HG03439 (cell line): ENCODE measurements at regions not wholly inside any gene's neighbourhood (a gene's known extent, or its start where the extent isn't known, plus 50 kb on each side); places are given as distances from the start of the nearest gene placed in this dataset.

Source experiments
- ATAC-seq: cut with Tn5 transposase; IDR thresholded peaks from one replicate; pipeline ENCODE4 v1.9.1; 2021; ENCODE audit warnings: mild to moderate bottlenecking, moderate library complexity; ENCODE audit not compliant: unreplicated experiment

DNA sequence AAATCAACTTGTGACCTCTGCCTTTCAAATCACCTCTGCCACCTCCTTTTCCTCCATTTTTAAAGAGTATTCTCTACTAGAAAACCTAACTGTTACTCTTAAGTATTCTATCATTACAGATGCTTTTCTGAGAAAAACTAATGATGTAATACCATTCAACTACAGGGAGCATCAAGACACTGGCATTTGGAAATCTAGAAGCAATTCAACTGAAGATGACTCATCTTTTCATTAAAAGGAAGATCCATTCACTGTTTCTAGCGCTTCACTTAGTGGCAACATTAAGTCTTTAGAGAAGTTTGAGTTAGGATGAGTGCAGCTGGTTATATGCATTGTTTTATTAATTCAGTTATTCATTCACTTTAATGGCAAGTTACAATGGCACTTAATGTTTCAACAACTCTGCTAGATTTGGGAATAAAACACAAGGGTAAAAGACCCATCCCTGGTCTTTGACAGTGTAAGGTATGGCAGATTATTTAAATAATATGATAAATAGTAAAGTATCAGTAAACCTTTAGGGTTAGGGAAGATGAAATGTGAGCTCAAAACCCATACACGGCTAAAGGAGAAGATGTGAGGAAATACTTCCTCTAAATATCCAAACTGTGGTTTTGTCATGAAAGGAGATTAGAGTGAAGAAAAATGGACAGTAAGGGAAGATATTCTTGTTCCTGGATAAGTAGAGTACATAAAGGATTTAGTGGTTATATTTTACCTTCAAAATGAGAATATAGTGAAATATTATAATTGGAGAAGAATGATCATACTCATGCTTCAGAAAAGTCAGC is 61.7 kb downstream of the KCNJ2 start:
- ATAC-seq: no peak

GRCh38 chr17:70232466-70232865 is 63.1 kb downstream of the KCNJ2 start:
- no peak for ATAC-seq

DNA sequence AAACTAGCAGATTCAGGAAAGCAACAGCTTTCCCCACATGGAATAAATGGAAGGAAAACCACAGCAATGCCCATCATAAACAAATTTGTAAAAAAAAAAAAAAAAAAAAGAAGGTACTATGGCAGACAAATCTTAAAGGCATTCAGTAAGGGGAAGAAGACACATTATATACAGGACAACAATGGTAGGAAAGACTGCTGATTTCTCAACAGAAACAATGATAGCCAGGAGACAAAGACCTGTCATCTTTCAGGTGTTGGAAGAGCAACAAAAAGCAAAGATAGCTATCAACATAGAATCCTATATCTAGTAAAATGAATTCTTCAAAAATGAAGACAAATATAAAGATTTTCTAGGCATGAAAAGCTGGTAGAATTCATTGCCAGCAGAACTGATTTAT is 65.9 kb downstream of the KCNJ2 start:
- ATAC-seq: no peak

DNA sequence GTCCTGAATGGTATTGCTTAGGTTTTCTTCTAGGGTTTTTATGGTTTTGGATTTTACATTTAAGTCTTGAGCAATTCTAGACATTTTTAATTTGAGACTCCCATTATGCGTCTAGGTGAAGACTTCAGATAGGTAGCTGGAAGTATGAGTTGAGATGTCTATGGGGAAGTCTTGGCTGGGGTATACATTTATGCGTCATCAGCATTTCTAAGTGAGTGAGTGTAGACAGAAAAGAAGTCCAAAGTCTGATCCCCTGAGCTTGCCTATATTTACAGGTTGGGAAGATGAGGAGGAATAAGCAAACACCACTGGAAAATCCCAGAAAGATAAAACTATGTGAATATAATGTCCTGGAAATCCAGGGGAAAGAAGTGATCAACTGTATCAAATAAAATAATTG is 68.9 kb downstream of the KCNJ2 start:
- ATAC-seq: no peak

DNA sequence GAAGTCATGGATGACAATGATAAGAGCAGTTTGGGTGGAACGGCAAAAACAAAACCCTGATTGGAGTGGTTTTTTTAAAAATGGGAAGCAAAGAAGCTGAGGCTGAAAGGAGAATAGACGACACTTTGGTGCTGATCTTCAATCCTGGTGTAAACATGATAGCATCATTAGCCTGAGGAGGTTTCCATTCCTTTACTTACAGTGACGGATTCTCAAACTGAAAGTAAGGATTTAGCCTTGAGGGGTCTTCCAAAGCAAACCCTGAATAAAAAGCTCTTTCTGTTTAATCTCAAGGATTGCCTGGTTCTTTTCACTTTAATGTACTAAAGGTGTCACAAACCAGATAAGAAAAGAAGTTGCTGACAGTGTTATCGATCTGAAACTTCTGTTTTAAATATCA is 69.3 kb downstream of the KCNJ2 start:
- no peak for ATAC-seq

DNA sequence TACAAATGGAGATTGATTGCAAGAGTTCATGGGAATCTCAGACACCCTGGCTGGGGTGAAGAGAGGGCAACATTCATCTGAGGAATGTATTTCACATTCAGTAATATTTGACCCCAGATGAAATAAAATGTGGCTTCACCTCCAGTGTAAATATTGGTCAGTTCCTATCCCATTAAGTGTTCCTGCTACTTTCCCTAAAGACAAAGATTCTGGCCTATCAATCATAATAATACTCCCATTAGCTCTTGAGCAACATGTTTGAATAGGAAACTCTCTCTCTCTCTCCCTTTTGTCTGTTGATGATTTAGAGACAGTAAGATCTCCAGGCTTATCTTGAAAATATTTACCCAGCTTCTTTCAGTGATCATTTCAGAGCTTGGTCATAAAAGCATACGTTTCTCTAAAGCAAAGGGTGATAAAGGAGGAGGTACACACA is 70.1 kb downstream of the KCNJ2 start:
- no peak for ATAC-seq

GRCh38 chr17:70241071-70241470 is 71.7 kb downstream of the KCNJ2 start:
- ATAC-seq: no peak

DNA sequence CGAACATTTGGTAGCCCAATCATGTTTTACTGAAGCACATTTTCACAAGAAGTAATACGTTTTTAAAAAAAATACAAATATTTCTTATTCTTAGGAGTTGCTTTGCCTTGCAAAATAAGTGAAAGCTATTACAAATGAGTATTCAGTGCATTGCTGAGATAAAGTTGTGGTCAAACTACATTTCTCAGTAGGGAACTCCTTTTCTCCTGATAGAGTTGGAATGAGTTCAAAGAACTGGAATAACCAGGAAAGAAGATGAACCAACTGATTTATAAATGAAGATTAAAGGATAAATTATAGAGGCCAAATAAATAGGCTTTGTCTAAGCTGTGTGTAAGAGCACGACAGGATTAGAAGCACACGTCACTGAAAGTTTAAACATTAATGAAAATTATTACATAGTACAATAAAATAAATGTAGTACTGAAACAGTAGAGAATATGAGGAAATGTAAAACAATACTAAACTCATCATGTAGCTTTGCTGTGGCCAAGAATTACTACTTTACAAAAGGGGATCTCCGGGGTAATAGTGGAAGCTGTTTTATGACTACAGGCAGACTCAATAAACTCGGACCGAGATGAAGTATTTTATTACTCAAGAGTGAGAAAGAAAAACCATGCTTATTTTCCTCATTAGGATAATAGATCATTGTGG is 73.6 kb downstream of the KCNJ2 start:
- ATAC-seq: no peak

GRCh38 chr17:70251706-70252105 is 82.4 kb downstream of the KCNJ2 start:
- no peak for ATAC-seq

- ATAC-seq: no peak
Measured at GRCh38 chr17:70254735-70255460, 85.6 kb downstream of the KCNJ2 start.

DNA sequence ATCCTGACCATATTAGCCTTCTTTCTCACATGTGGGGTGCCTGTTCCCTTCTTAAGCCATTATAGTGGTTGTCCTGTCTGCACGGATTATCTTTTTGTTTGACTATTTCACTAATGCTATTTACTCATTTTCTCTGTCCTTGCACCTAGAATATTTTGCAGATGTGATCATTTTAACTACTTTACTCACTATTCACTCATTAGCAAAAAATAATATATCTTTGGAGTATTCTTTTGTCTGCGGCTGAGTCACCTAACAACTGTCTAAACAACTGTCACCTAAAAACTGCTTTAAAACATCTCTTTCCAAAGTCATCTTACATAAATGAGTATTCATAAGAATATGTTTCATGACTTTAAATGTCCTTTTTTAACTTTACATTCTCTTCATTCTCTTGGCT is 87.4 kb downstream of the KCNJ2 start:
- no peak for ATAC-seq

DNA sequence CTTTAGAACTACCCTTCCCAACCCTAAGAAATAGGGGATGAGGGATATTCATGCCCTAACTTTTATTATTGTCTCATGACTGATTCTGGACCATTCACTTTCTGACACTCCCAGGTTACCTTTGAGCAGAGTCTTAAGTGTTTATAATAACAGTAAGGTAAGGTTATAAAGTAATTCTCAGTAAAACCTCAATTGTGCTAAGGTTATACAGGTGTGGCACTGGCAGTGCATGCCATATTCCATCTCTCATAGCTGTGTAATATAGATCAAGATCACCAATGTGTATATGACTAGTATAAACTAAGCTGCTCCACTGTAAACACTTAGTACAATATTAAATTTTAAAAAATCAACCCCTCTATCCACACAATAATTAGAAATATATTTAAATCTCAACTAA is 89.1 kb downstream of the KCNJ2 start:
- ATAC-seq: no peak

DNA sequence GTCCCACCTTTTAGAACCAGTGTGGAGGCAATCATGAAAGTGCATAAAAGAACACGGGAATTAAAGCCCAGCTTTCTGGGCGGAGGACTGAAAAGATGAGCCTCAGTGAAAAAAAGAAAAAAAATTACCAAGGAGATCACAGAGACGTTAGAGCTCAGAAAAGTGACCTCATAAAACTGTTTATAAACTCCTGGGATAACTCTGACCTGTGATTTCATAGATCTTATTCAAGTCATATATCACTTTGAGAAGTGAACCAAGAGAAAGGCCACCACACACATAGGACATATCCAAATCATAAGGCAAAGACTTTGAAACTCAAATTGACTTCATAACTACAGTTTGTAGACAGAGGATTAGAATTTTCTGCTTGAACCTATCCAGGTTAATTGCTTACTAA is 90.1 kb downstream of the KCNJ2 start:
- no peak for ATAC-seq

DNA sequence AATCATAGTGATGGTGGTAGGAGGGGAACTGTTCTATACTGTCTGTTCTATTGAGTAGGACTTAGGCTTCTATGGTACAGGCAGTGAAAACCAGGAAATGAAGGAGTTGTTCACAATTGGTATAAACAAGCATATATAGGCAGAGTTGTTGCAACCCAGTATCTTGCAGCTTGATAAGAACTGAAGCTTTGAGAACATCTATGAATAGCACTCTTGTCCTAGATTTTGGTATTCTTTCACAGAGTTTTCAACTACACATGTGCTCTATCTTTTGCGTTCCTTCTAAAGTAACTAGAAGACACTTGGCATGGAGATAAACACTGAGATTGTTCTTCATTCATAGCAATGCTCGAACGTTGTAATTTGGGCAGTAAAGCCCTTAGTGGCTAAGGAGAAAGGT is 91.8 kb downstream of the KCNJ2 start:
- ATAC-seq: no peak

- ATAC-seq: no peak
Measured at GRCh38 chr17:70265471-70265870, 96.1 kb downstream of the KCNJ2 start.

DNA sequence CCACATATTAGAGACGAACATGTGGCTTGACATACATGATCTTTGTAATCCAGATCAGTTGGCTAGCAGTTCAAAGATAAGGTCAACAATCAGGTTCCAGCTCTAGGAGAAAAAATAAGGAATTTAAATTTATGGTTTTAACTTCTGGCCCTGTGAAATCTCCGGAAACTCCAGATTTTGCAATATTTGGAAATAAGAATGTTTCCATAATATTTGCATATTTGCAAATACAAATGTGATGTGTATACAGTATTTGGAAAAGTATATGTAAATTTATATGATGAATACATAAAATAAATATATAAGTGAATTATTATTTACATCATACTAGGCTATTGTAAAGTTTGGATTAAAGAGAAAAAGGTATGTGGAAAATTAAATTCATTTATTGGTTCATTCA is 97.1 kb downstream of the KCNJ2 start:
- no peak for ATAC-seq

DNA sequence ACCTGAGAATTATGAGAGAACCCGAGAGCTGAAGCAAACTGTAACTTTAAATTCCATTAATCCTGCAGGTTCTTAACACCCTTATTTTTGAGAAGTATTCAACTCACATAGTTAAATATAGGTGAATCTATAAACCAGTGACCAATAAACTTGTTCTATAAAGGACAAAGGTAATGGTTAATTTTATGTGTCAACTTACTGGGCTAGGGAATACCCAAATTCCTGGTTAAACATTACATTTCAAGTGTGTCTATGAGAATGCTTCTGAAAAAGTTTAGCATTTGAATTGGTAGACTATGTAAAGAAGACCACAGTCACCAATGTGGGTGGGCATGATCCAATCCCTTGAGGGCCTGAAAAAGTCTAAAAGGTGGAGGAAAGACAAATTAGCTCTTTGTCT is 99.1 kb downstream of the KCNJ2 start:
- no peak for ATAC-seq

DNA sequence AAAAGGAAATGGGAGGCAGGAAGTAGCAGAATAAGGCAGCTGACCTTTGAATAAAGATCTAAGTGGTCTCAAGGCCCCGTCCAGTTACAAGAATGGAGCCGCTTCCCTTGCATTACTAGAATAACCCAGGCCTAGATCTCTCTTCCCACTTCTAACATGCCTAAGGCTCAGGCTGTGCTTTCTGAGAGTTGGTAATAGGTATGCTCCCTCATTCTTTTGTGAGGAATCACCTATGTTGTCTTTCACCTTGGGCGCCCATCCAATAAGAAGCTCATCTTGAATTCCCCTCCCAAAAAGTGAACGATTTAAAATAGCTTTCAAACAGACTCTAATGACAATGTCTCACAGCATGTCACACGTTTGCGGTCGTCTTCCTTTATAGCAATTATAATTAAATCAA is 101.2 kb downstream of the KCNJ2 start:
- no peak for ATAC-seq

GRCh38 chr17:70271200-70271599 is 101.9 kb downstream of the KCNJ2 start:
- ATAC-seq: no peak

DNA sequence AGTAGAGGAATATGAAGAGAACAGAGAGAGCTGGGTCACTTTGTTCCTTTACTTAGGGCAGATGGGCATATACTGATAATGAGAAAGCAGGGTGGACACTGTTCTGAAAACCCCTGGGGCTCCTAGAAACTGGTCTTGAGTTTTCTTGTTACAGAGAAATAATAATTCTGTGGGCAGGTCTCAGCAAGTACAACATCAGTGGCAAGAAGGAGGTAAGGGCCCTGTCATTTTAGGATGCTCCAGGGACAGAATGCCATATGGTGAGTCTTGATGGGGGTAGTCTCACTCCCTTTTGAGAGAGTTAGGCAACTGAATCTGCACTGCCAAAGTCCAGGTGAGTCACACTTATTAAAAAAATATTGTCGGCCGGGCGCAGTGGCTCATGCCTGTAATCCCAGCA is 102.3 kb downstream of the KCNJ2 start:
- ATAC-seq: no peak

- ATAC-seq: no peak
Measured at GRCh38 chr17:70274255-70274654, 104.9 kb downstream of the KCNJ2 start.

GRCh38 chr17:70276906-70277305 is 107.6 kb downstream of the KCNJ2 start:
- ATAC-seq: no peak
